Kidney epithelial cell (primary cell): ENCODE measurements at regions not wholly inside any gene's neighbourhood (a gene's known extent, or its start where the extent isn't known, plus 50 kb on each side); places are given as distances from the start of the nearest gene placed in this dataset.

Experiments used
- DNase-seq: peaks from one replicate; pipeline ENCODE4 v3.0.0-alpha.2; 2010; ENCODE audit warnings: low read depth
- H3K27me3 ChIP-seq: 2 replicates; pipeline ENCODE4 v1.6.0; 2011; ENCODE audit warnings: low read length; ENCODE audit not compliant: control insufficient read depth, insufficient read depth
- H3K36me3 ChIP-seq: 2 replicates; pipeline ENCODE4 v1.5.1; 2011; ENCODE audit warnings: low read length; ENCODE audit not compliant: control insufficient read depth, insufficient read depth
- H3K4me3 ChIP-seq: 2 replicates; pipeline ENCODE4 v1.5.1; 2011; ENCODE audit warnings: low read depth, mild to moderate bottlenecking, control low read depth, low read length
- CTCF ChIP-seq: IDR thresholded peaks from 2 replicates; pipeline ENCODE4 v1.5.1; 2011; ENCODE audit warnings: mild to moderate bottlenecking, moderate library complexity, low read length, control low read depth, inconsistent platforms; ENCODE audit not compliant: insufficient read depth, poor library complexity, severe bottlenecking

- no peak for TF ChIP-seq CTCF
- no peaks in the 10 kb centered on the region for H3K36me3 ChIP-seq
- no peak overlapping the region for H3K4me3 ChIP-seq
- H3K27me3 ChIP-seq: no peaks in the 10 kb centered on the region
- DNase-seq: no peak
These were observed 276.0 kb upstream of the IRX4 start for GRCh38 chr5:2158767-2159166.

- no peak for DNase-seq
- Histone ChIP-seq H3K4me3 (no peak overlapping the region), H3K36me3 (no peaks in the 10 kb centered on the region), H3K27me3 (no peaks in the 10 kb centered on the region)
- TF ChIP-seq CTCF: no peak
These were observed 275.4 kb upstream of the IRX4 start for GRCh38 chr5:2158109-2158508.

GRCh38 chr5:2157372-2157771, 274.6 kb upstream of the IRX4 start:
- H3K27me3 ChIP-seq: no peaks in the 10 kb centered on the region
- no peak overlapping the region for H3K4me3 ChIP-seq
- no peak for TF ChIP-seq CTCF
- H3K36me3 ChIP-seq: no peaks in the 10 kb centered on the region
- DNase-seq: no peak

- no peak for DNase-seq
- no peak for TF ChIP-seq CTCF
- no peaks in the 10 kb centered on the region for H3K36me3 ChIP-seq
- H3K27me3 ChIP-seq: no peaks in the 10 kb centered on the region
- H3K4me3 ChIP-seq: no peak overlapping the region
These were observed 273.8 kb upstream of the IRX4 start for GRCh38 chr5:2156358-2157059.

- TF ChIP-seq CTCF: no peak
- Histone ChIP-seq H3K27me3 (no peaks in the 10 kb centered on the region), H3K36me3 (no peaks in the 10 kb centered on the region), H3K4me3 (no peak overlapping the region)
- no peak for DNase-seq
These were observed 272.8 kb upstream of the IRX4 start for GRCh38 chr5:2155556-2155955.

GRCh38 chr5:2153802-2154201, 271.1 kb upstream of the IRX4 start:
- Histone ChIP-seq H3K4me3 (no peak overlapping the region), H3K36me3 (no peaks in the 10 kb centered on the region), H3K27me3 (no peaks in the 10 kb centered on the region)
- DNase-seq: no peak
- no peak for TF ChIP-seq CTCF
